Hepatocyte (in vitro differentiated cells): ENCODE measurements at regions not wholly inside any gene's neighbourhood (a gene's known extent, or its start where the extent isn't known, plus 50 kb on each side); places are given as distances from the start of the nearest gene placed in this dataset.

ENCODE experiments used
- EZH2phosphoT487 ChIP-seq: fragments of 200-600 bp; sonication (generic); IDR thresholded peaks from one replicate; pipeline ENCODE4 v1.6.1; 2018; ENCODE audit warnings: antibody characterized with exemption, mild to moderate bottlenecking, low read depth, moderate library complexity; ENCODE audit not compliant: unreplicated experiment, severe bottlenecking
- TF ChIP-seq, protein P1 (sequence below): fragments of 200-600 bp; sonication (generic); IDR thresholded peaks from 2 replicates; pipeline ENCODE4 v1.5.1; 2016; ENCODE audit warnings: antibody characterized with exemption, mild to moderate bottlenecking; ENCODE audit not compliant: poor library complexity

DNA sequence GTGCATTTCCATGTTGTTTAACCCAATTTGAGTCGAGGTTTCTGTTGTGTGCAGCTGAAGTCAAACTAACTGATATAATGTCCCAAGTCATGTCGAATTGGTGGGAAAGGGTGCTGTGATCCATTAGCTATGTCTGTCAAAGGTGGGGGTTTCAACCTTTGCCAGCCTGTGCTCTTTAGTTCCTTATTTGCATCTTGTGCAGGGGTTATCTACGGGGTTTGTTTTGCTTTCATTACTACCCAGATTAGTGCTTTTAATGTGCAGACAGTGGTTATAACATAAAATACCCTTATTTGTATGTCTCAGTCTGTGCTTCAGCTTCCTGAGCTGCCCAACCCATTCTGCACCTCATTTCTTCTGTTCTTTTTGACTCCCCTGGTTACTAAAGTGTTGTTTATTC, 271.9 kb upstream of the CXCR4 start:
- TF ChIP-seq, protein P1, sequence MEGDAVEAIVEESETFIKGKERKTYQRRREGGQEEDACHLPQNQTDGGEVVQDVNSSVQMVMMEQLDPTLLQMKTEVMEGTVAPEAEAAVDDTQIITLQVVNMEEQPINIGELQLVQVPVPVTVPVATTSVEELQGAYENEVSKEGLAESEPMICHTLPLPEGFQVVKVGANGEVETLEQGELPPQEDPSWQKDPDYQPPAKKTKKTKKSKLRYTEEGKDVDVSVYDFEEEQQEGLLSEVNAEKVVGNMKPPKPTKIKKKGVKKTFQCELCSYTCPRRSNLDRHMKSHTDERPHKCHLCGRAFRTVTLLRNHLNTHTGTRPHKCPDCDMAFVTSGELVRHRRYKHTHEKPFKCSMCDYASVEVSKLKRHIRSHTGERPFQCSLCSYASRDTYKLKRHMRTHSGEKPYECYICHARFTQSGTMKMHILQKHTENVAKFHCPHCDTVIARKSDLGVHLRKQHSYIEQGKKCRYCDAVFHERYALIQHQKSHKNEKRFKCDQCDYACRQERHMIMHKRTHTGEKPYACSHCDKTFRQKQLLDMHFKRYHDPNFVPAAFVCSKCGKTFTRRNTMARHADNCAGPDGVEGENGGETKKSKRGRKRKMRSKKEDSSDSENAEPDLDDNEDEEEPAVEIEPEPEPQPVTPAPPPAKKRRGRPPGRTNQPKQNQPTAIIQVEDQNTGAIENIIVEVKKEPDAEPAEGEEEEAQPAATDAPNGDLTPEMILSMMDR, result no peak
- TF ChIP-seq EZH2phosphoT487, result no peak
